Muscle layer of duodenum (tissue), 2 donors: ENCODE measurements at regions not wholly inside any gene's neighbourhood (a gene's known extent, or its start where the extent isn't known, plus 50 kb on each side); places are given as distances from the start of the nearest gene placed in this dataset.

Source experiments
- H3K27ac ChIP-seq: one replicate; pipeline ENCODE4 v1.7.0; 2013; ENCODE audit warnings: mild to moderate bottlenecking, low read length
- H3K27me3 ChIP-seq: one replicate; pipeline ENCODE4 v1.7.0; 2013; ENCODE audit warnings: low read depth, mild to moderate bottlenecking, control low read depth, low read length
- H3K36me3 ChIP-seq, 2 donors: one replicate each; pipeline ENCODE4 v1.7.0; 2013; ENCODE audit warnings: low read length in 2 of 2, control low read depth in 1 of 2, mild to moderate bottlenecking in 1 of 2; ENCODE audit not compliant: insufficient read depth in 2 of 2, control insufficient read depth in 1 of 2
- H3K4me1 ChIP-seq, 2 donors: one replicate each; pipeline ENCODE4 v1.7.0; 2013; ENCODE audit warnings: low read length in 2 of 2, mild to moderate bottlenecking in 2 of 2, control low read depth in 1 of 2, moderate library complexity in 1 of 2; ENCODE audit not compliant: insufficient read depth in 2 of 2, control insufficient read depth in 1 of 2
- H3K4me3 ChIP-seq, 2 donors: one replicate each; pipeline ENCODE4 v1.7.0; 2013; ENCODE audit warnings: low read length in 2 of 2, low read depth in 1 of 2, mild to moderate bottlenecking in 1 of 2
- H3K9me3 ChIP-seq, 2 donors: one replicate each; pipeline ENCODE4 v1.7.0; 2013; ENCODE audit warnings: low read length in 2 of 2, control low read depth in 1 of 2, mild to moderate bottlenecking in 1 of 2; ENCODE audit not compliant: control insufficient read depth in 1 of 2
- donor health status: healthy.

DNA sequence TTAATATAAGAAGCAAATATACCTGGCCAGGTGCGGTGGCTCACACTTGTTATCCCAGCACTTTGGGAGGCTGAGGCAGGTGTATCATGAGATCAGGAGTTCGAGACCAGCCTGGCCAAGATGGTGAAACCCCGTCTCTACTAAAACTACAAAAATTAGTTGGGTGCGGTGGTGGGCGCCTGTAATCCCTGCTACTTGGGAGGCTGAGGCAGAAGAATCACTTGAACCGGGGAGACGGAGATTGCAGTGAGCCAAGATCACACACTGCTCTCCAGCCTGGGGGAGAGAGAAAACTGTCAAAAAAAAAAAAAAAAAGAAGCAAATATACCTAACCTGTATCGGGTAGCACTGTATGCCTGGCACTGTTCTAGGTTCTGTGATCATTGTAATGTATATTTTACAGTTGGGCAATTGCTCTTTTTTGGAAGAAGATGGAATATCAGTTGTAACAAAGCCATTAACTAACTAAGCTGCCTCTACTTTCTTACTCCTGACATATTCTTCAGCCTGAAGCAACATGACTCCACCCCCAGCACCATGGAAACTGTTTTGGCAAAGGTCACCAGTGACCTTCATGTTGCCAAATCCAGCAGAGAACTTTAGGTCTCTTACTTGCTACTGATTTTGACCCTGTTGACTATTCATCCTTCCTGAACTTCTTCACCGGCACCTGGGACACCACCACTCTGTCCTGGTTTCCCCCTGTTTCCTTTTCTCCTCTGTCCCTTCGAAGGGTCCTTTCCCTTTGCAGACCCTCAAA, 203.8 kb downstream of the RPLP1 start:
- no peaks in the 10 kb centered on the region for H3K9me3 ChIP-seq
- no peaks in the 10 kb centered on the region for H3K36me3 ChIP-seq
- no peak overlapping the region for H3K27ac ChIP-seq
- H3K27me3 ChIP-seq: no peaks in the 10 kb centered on the region
- no peak overlapping the region for H3K4me3 ChIP-seq
- H3K4me1 ChIP-seq: no peaks in the 10 kb centered on the region

GRCh38 chr15:69657626-69658025, 205.0 kb downstream of the RPLP1 start:
- H3K27me3 ChIP-seq: no peaks in the 10 kb centered on the region

DNA sequence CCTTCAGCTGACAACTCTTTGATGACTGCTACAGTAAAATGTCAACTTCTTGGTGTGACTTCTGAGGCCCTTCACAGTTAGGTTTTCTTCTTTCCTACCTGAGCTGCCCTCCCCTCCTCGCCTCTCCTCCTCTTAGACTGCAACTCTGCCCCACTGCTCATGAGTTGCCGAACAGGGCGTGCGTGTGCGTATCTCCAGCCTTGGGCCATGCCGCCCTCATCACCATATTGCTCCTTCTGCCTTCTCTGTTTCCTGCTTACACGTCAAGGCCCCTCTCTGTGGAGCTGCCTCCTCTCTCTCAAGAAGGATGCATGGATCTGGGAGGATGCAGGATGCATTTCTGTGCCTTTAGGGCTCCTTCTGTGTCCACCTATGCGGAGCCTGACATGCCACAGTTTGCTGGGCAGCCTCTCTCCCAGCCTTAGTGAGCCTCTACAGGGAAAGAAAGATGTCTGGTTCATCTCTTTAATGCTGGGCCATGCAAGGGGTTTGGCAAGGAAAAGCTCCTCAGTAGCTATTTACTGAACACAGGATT, 205.9 kb downstream of the RPLP1 start:
- no peaks in the 10 kb centered on the region for H3K36me3 ChIP-seq
- H3K9me3 ChIP-seq: no peaks in the 10 kb centered on the region
- H3K27me3 ChIP-seq: no peaks in the 10 kb centered on the region
- H3K4me1 ChIP-seq: no peaks in the 10 kb centered on the region
- H3K27ac ChIP-seq: no peak overlapping the region
- no peak overlapping the region for H3K4me3 ChIP-seq

More at GRCh38 chr15:69657626-69658025, 205.0 kb downstream of the RPLP1 start:
- Histone ChIP-seq H3K36me3 (no peaks in the 10 kb centered on the region), H3K9me3 (no peaks in the 10 kb centered on the region), H3K4me1 (no peaks in the 10 kb centered on the region), H3K27ac (no peak overlapping the region), H3K4me3 (no peak overlapping the region)

- H3K36me3 ChIP-seq: no peaks in the 10 kb centered on the region
- no peak overlapping the region for H3K4me3 ChIP-seq
- H3K27ac ChIP-seq: no peak overlapping the region
- H3K9me3 ChIP-seq: no peaks in the 10 kb centered on the region
- no peaks in the 10 kb centered on the region for H3K4me1 ChIP-seq
- H3K27me3 ChIP-seq: no peaks in the 10 kb centered on the region
These were observed 206.9 kb downstream of the RPLP1 start for GRCh38 chr15:69659454-69660050.

GRCh38 chr15:69660114-69660513, 207.5 kb downstream of the RPLP1 start:
- Histone ChIP-seq H3K27ac (no peak overlapping the region), H3K9me3 (no peaks in the 10 kb centered on the region), H3K4me1 (no peaks in the 10 kb centered on the region), H3K4me3 (no peak overlapping the region), H3K36me3 (no peaks in the 10 kb centered on the region), H3K27me3 (no peaks in the 10 kb centered on the region)

DNA sequence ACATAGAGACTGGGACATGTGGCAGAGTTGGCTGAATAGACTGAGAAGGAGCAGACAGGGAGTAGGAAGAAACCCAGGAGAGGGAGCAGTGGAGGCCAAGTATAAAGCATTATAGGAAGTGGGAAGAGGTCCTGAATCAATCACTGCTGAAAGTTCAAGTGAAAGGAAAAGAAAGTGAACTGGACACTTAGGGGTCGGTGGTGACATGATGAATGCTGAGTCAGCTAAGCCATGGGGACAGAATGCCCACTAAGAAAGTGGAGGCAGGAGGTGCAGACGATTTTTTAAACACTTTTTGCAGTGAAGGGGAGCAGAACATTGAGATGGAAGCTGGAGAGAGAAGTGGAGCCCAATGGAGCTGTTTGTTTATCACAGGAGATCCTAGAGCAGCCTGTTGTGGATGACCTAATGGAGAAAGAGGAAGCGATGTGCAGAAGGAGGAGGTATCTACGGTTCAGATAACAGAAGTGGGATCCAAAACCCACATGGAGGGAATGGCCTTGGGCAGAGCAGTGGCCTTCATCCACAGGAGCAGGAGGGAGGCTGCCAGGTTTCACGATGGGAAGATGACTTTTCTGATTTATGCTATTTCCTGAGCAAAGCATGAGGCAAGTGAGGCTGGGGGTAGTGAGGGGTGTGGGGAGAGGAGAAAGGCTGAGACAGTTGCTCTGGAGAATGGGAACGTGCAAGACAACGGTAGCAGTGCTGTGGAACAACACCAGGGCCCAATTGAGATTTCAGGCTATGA, 208.2 kb downstream of the RPLP1 start:
- no peaks in the 10 kb centered on the region for H3K36me3 ChIP-seq
- peaks cover 0 to 6% of the 10 kb centered on the region in 2 donors for H3K4me1 ChIP-seq
- H3K27me3 ChIP-seq: no peaks in the 10 kb centered on the region
- no peak overlapping the region for H3K4me3 ChIP-seq
- H3K27ac ChIP-seq: no peak overlapping the region
- H3K9me3 ChIP-seq: no peaks in the 10 kb centered on the region

DNA sequence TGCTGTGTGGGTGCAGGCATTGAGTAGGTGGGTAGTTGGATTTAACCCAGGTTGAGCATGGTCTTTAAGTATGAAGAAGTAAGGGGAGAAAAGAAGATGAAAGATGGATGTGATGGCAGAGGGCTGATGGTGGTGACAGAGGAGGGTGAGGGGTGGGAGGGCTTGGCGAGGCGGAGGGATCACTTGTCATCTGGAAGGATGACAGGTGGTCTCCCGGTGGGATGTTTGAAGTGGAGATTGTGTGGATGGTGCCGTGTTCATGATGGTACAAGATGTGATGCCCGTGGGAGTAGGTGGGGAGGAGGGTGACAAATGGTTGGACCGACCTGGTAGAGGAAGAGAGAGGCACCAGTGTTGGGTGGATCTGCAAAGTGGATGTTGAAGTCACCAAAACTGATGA, 208.8 kb downstream of the RPLP1 start:
- Histone ChIP-seq H3K27me3 (no peaks in the 10 kb centered on the region), H3K4me3 (no peak overlapping the region), H3K27ac (no peak overlapping the region), H3K36me3 (no peaks in the 10 kb centered on the region), H3K9me3 (no peaks in the 10 kb centered on the region), H3K4me1 (peaks cover 4 to 12% of the 10 kb centered on the region in 2 donors)

GRCh38 chr15:69661871-69662644, 209.4 kb downstream of the RPLP1 start:
- no peaks in the 10 kb centered on the region for H3K27me3 ChIP-seq

GRCh38 chr15:69662645-69663000, 210.0 kb downstream of the RPLP1 start:
- Histone ChIP-seq H3K9me3 (no peaks in the 10 kb centered on the region), H3K4me1 (peaks cover 4 to 13% of the 10 kb centered on the region in 2 donors), H3K36me3 (no peaks in the 10 kb centered on the region), H3K27ac (no peak overlapping the region), H3K4me3 (no peak overlapping the region), H3K27me3 (no peaks in the 10 kb centered on the region)

More at GRCh38 chr15:69661871-69662644, 209.4 kb downstream of the RPLP1 start:
- H3K4me3 ChIP-seq: no peak overlapping the region
- no peaks in the 10 kb centered on the region for H3K36me3 ChIP-seq
- H3K4me1 ChIP-seq: peaks cover 4 to 13% of the 10 kb centered on the region in 2 donors
- H3K9me3 ChIP-seq: no peaks in the 10 kb centered on the region
- no peak overlapping the region for H3K27ac ChIP-seq

DNA sequence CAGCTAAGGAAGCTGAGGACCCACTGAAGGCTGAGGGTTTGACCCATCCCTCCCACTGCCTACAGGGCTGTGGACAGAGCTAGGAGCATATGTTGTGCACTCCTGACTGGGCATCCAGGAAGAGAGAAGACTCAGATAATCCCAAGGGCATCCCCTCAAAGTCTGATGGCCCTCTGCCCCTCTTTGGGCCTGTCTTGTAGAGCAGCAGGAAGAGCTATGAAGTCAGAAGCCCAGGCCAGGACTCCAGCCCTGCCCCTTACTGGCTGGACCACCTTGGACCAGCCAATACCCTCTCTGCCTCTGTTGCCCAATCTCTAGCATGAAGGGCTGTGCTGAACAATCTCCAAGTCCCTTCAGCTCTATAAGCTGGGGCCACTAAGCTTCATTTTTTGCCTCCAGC, 210.8 kb downstream of the RPLP1 start:
- no peaks in the 10 kb centered on the region for H3K27me3 ChIP-seq
- peaks cover 4 to 13% of the 10 kb centered on the region in 2 donors for H3K4me1 ChIP-seq
- H3K27ac ChIP-seq: no peak overlapping the region

DNA sequence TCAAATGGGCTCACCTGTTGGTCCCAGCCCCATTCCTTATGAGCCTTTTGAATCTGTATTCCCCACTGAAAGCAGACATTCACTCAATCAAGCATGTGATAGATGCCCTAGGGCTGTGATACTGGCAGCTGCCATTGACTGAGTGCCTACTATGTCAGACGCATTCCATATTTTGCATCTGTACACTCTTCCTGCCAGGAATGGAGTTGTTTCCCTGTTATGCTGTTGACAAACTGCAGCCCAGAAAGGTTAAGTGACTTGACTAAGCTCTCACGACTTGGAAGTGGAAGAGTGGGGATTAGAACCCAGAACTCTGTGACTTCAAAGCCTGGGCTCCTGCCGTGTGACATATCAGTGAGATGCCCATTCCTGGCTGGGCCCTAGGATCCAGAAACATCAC, 211.4 kb downstream of the RPLP1 start:
- Histone ChIP-seq H3K36me3 (no peaks in the 10 kb centered on the region), H3K4me3 (no peak overlapping the region), H3K9me3 (no peaks in the 10 kb centered on the region), H3K27me3 (no peaks in the 10 kb centered on the region), H3K4me1 (peaks cover 4 to 13% of the 10 kb centered on the region in 2 donors), H3K27ac (no peak overlapping the region)

More for the DNA sequence above, 210.8 kb downstream of the RPLP1 start:
- Histone ChIP-seq H3K9me3 (no peaks in the 10 kb centered on the region), H3K36me3 (no peaks in the 10 kb centered on the region), H3K4me3 (no peak overlapping the region)
